Subcutaneous abdominal adipose tissue (tissue), 5 donors: ENCODE measurements at regions not wholly inside any gene's neighbourhood (a gene's known extent, or its start where the extent isn't known, plus 50 kb on each side); places are given as distances from the start of the nearest gene placed in this dataset.

Source experiments
- H3K27ac ChIP-seq: one replicate; pipeline ENCODE4 v1.7.0; 2013; ENCODE audit warnings: low read depth, mild to moderate bottlenecking, inconsistent platforms, low read length, moderate library complexity
- H3K27me3 ChIP-seq, 5 donors: one replicate each; pipeline ENCODE4 v1.7.0; 2013; ENCODE audit warnings: low read length in 5 of 5, inconsistent platforms in 1 of 5; ENCODE audit not compliant: control insufficient read depth in 5 of 5, insufficient read depth in 4 of 5
- H3K36me3 ChIP-seq, 5 donors: one replicate each; pipeline ENCODE4 v1.7.0; 2013; ENCODE audit warnings: low read length in 5 of 5; ENCODE audit not compliant: control insufficient read depth in 5 of 5, insufficient read depth in 5 of 5
- H3K4me1 ChIP-seq, 5 donors: one replicate each; pipeline ENCODE4 v1.7.0; 2013; ENCODE audit warnings: low read length in 5 of 5, mild to moderate bottlenecking in 3 of 5, moderate library complexity in 1 of 5; ENCODE audit not compliant: control insufficient read depth in 5 of 5, insufficient read depth in 5 of 5
- H3K4me3 ChIP-seq, 5 donors: one replicate each; pipeline ENCODE4 v1.7.0; 2013; ENCODE audit warnings: low read length in 5 of 5, low read depth in 1 of 5
- H3K9ac ChIP-seq, 5 donors: one replicate each; pipeline ENCODE4 v1.7.0; 2013; ENCODE audit warnings: low read length in 5 of 5, mild to moderate bottlenecking in 4 of 5, moderate library complexity in 3 of 5
- H3K9me3 ChIP-seq, 5 donors: one replicate each; pipeline ENCODE4 v1.7.0; 2013; ENCODE audit warnings: low read length in 5 of 5; ENCODE audit not compliant: control insufficient read depth in 5 of 5
- donor health status: healthy.
- donor health status: healthy.
- donor health status: healthy.
- donor health status: healthy.
- donor health status: healthy.

GRCh38 chr16:77589071-77589765, 133.1 kb upstream of the NUDT7 start:
- H3K27ac ChIP-seq: no peak overlapping the region
- no peaks in the 10 kb centered on the region for H3K27me3 ChIP-seq
- H3K9me3 ChIP-seq: no peaks in the 10 kb centered on the region
- no peak overlapping the region for H3K9ac ChIP-seq
- H3K4me1 ChIP-seq: peaks cover 0 to 47% (median 0%) of the 10 kb centered on the region in 5 donors
- no peak overlapping the region for H3K4me3 ChIP-seq
- no peaks in the 10 kb centered on the region for H3K36me3 ChIP-seq

DNA sequence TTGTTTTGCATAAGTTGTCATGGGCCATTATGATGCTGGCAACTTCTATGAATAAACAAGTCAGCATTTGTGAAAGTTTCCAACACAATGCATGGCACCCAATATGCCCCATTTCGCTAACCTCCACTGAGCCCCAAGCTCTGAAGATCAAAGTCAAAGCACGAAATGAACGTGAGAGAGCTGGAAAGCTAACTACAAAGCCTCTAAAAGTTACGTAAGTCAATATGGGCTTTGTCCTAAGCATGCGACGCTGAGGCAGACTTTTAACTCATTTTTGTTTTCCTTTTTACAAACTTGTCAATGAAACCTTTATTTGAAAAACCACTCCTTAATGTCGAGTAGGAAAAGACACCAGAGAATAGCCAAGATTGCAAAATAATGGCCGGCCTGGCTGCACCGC, 131.6 kb upstream of the NUDT7 start:
- no peaks in the 10 kb centered on the region for H3K9me3 ChIP-seq
- H3K4me3 ChIP-seq: no peak overlapping the region

GRCh38 chr16:77591347-77591746, 131.0 kb upstream of the NUDT7 start:
- no peak overlapping the region for H3K4me3 ChIP-seq
- peak overlapping the region; percentile 14 for H3K27ac ChIP-seq
- peaks cover 0 to 54% (median 0%) of the 10 kb centered on the region in 5 donors for H3K4me1 ChIP-seq
- no peak overlapping the region for H3K9ac ChIP-seq
- no peaks in the 10 kb centered on the region for H3K9me3 ChIP-seq
- no peaks in the 10 kb centered on the region for H3K36me3 ChIP-seq
- H3K27me3 ChIP-seq: no peaks in the 10 kb centered on the region

More for the DNA sequence above, 131.6 kb upstream of the NUDT7 start:
- Histone ChIP-seq H3K4me1 (peaks cover 0 to 53% (median 0%) of the 10 kb centered on the region in 5 donors), H3K27me3 (no peaks in the 10 kb centered on the region), H3K9ac (no peak overlapping the region), H3K36me3 (no peaks in the 10 kb centered on the region), H3K27ac (no peak overlapping the region)

DNA sequence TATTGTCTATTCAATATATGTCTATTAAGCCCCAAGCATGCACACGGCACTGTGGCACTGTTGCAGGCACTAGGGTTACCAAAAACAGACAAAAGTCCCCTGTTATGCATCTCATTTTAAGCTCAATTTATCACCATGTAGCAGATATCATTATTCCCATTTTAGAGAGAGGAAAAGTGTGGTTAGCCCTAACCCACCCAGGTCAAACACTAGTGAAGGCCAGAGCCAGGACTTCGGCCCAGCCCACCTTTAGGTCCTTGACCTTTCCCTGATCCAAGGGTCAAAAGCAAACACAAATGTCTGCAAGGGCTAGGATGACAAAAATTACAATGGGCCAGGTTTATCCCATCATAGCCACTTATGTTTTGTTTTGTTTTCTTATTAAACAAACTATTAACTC, 130.3 kb upstream of the NUDT7 start:
- Histone ChIP-seq H3K9ac (peak overlapping the region in 1 of 5 donors; percentile 12), H3K4me3 (no peak overlapping the region), H3K27ac (peak overlapping the region; percentile 14), H3K27me3 (no peaks in the 10 kb centered on the region), H3K9me3 (no peaks in the 10 kb centered on the region), H3K4me1 (peaks cover 0 to 49% (median 0%) of the 10 kb centered on the region in 5 donors), H3K36me3 (no peaks in the 10 kb centered on the region)

DNA sequence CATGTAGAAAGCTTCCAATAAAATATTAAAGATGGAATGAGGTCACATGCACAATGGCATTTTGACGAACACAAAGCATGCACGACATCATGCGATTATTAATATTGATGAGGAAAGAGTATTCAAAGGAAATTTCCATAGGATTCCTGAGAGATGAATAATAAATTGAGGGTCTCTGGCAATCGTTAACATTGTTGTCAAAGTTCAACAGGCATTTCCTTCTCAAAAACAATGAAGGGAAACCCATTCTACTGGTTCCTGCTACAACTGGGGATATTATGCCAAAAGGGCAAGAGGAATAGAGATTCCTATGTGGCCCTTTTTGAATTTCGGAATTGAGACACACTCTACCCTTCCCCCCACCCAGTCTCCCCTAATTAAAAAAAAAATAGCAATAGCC, 128.3 kb upstream of the NUDT7 start:
- no peak overlapping the region for H3K9ac ChIP-seq
- no peaks in the 10 kb centered on the region for H3K9me3 ChIP-seq
- no peak overlapping the region for H3K4me3 ChIP-seq
- peak overlapping the region; percentile 7 for H3K27ac ChIP-seq
- H3K27me3 ChIP-seq: peaks cover 0 to 2% (median 0%) of the 10 kb centered on the region in 5 donors
- H3K4me1 ChIP-seq: peaks cover 0 to 45% (median 0%) of the 10 kb centered on the region in 5 donors
- H3K36me3 ChIP-seq: no peaks in the 10 kb centered on the region

GRCh38 chr16:77594799-77595596, 127.3 kb upstream of the NUDT7 start:
- H3K36me3 ChIP-seq: no peaks in the 10 kb centered on the region
- H3K27ac ChIP-seq: peak overlapping the region; percentile 20
- H3K4me3 ChIP-seq: no peak overlapping the region

GRCh38 chr16:77596261-77596660, 126.1 kb upstream of the NUDT7 start:
- H3K9ac ChIP-seq: no peak overlapping the region
- H3K27ac ChIP-seq: no peak overlapping the region
- peaks cover 0 to 3% (median 0%) of the 10 kb centered on the region in 5 donors for H3K27me3 ChIP-seq
- no peaks in the 10 kb centered on the region for H3K36me3 ChIP-seq
- H3K4me3 ChIP-seq: no peak overlapping the region
- peaks cover 0 to 6% (median 3%) of the 10 kb centered on the region in 5 donors for H3K9me3 ChIP-seq
- H3K4me1 ChIP-seq: peaks cover 0 to 39% (median 0%) of the 10 kb centered on the region in 5 donors

More at GRCh38 chr16:77594799-77595596, 127.3 kb upstream of the NUDT7 start:
- peaks cover 0 to 45% (median 0%) of the 10 kb centered on the region in 5 donors for H3K4me1 ChIP-seq
- no peak overlapping the region for H3K9ac ChIP-seq
- H3K27me3 ChIP-seq: peaks cover 0 to 3% (median 0%) of the 10 kb centered on the region in 5 donors
- H3K9me3 ChIP-seq: no peaks in the 10 kb centered on the region

DNA sequence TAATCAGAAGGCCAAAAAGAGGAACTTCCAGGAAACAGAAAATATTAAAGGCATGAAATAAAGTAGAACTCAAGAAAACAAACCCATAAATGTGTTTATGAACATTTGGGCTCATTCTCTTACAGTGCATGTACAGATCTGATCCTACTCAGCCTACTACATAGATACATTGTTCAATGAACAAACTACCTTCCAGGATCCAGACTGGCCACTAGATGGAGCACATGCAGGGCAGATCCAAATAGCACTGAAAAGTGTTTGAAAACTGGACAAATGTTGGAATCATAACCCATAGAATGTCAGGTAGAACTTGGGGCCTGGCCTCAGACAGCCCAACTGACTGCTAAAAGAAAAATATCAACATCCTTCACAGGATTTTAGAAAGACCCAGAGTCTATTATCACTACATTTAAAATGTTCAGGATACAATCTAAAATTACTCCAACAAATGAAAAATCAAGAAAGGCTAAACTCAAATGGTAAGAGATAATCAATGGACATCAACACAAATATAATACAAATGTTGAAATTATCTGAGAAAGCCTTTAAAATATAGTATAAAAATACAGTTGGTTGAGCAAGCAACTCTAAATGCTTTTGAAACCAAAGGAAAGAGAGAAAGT, 122.4 kb upstream of the NUDT7 start:
- no peak overlapping the region for H3K4me3 ChIP-seq
- no peak overlapping the region for H3K27ac ChIP-seq
- no peak overlapping the region for H3K9ac ChIP-seq
- peaks cover 0 to 3% (median 0%) of the 10 kb centered on the region in 5 donors for H3K27me3 ChIP-seq
- H3K36me3 ChIP-seq: no peaks in the 10 kb centered on the region
- H3K9me3 ChIP-seq: peaks cover 0 to 17% (median 10%) of the 10 kb centered on the region in 5 donors
- peaks cover 0 to 12% (median 0%) of the 10 kb centered on the region in 5 donors for H3K4me1 ChIP-seq

DNA sequence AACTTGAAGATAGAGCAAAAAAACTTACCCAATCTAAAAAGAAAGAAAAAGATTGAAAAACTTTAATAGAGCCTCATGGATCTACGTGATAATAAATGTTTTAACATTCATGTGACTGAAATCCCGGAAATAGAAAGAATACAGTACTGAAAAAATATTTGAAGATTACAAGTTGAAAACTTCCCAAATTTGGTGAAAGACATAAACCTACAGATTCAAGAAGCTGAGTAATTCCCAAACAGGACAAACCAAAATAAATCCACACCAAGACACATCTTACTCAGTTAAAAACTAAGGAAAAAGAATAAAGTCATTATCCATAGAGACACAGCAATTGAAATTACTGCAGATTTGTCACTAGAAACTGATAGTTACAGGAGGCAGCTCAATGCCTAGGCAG, 121.8 kb upstream of the NUDT7 start:
- H3K9ac ChIP-seq: no peak overlapping the region
- H3K9me3 ChIP-seq: peaks cover 0 to 17% (median 10%) of the 10 kb centered on the region in 5 donors
- H3K4me1 ChIP-seq: peaks cover 0 to 6% (median 0%) of the 10 kb centered on the region in 5 donors
- peaks cover 0 to 3% (median 0%) of the 10 kb centered on the region in 5 donors for H3K27me3 ChIP-seq
- no peak overlapping the region for H3K27ac ChIP-seq
- H3K36me3 ChIP-seq: no peaks in the 10 kb centered on the region
- H3K4me3 ChIP-seq: no peak overlapping the region
